Cardiac muscle cell (in vitro differentiated cells and primary cell): ENCODE measurements at regions not wholly inside any gene's neighbourhood (a gene's known extent, or its start where the extent isn't known, plus 50 kb on each side); places are given as distances from the start of the nearest gene placed in this dataset.
A peak's percentile ranks its signal among the peaks of the same experiment; 100 is the strongest.

Source experiments
- DNase-seq, 2 donors: peaks; one replicate each; pipeline versions ENCODE4 v3.0.0 to v3.0.0-alpha.2; 2010 to 2017; ENCODE audit warnings: low read depth in 1 of 2, low spot score in 1 of 2
- H3K27ac ChIP-seq: fragments of 200-600 bp; sonication (generic); 2 replicates; pipeline ENCODE4 v1.5.1; 2016
- H3K27me3 ChIP-seq: fragments of 200-600 bp; sonication (generic); 2 replicates; pipeline ENCODE4 v1.6.0; 2016; ENCODE audit warnings: control low read depth
- H3K36me3 ChIP-seq: fragments of 200-600 bp; sonication (generic); 2 replicates; pipeline ENCODE4 v1.5.1; 2016; ENCODE audit warnings: control low read depth
- H3K4me1 ChIP-seq: fragments of 200-600 bp; sonication (generic); 2 replicates; pipeline ENCODE4 v1.8.1; 2017; ENCODE audit warnings: low read depth, mild to moderate bottlenecking, mixed run types
- H3K4me3 ChIP-seq: fragments of 200-600 bp; sonication (generic); 2 replicates; pipeline ENCODE4 v1.5.1; 2016; ENCODE audit warnings: mild to moderate bottlenecking
- H3K9me3 ChIP-seq: fragments of 200-600 bp; sonication (generic); 2 replicates; pipeline ENCODE4 v1.5.1; 2017; ENCODE audit warnings: low read depth, mild to moderate bottlenecking, control low read depth
- TF ChIP-seq, protein P1 (sequence below): IDR thresholded peaks from 2 replicates; pipeline ENCODE4 v1.5.1; 2012; ENCODE audit warnings: low read depth, mild to moderate bottlenecking, low read length

DNA sequence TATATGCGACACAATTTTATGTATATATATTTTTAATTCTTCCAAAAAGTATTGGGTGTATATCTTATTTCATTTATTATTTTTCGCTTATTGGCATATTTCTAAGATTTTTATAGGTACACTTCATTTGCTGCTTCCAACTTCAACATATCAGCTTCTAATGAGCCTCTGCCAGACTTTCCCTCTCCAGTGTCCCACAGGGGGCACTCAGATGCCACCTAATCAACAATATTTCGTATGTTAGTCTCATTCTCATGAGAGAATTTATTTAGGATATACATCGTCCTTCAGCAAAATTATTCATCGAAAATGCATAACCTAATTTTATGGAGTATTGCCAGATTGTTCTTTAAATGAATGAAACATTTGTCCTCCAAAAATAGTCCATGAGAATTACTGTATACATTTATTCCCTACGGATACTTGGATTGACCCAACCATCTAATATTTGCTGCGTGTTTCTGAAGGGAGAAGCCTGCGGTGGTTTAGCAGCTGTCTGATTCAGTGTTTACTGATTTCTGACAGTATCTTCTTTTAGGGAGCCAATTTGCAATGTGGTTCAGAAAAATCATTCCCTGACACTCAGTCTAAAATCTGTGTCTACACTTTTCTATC lies 100.6 kb upstream of the SELENOP start:
- Histone ChIP-seq H3K4me3 (no peak overlapping the region), H3K27me3 (peaks cover 14% of the 10 kb centered on the region), H3K4me1 (no peaks in the 10 kb centered on the region), H3K27ac (no peak overlapping the region), H3K9me3 (no peaks in the 10 kb centered on the region), H3K36me3 (no peaks in the 10 kb centered on the region)
- DNase-seq, result peak; percentile 10 to 74
- TF ChIP-seq, protein P1, sequence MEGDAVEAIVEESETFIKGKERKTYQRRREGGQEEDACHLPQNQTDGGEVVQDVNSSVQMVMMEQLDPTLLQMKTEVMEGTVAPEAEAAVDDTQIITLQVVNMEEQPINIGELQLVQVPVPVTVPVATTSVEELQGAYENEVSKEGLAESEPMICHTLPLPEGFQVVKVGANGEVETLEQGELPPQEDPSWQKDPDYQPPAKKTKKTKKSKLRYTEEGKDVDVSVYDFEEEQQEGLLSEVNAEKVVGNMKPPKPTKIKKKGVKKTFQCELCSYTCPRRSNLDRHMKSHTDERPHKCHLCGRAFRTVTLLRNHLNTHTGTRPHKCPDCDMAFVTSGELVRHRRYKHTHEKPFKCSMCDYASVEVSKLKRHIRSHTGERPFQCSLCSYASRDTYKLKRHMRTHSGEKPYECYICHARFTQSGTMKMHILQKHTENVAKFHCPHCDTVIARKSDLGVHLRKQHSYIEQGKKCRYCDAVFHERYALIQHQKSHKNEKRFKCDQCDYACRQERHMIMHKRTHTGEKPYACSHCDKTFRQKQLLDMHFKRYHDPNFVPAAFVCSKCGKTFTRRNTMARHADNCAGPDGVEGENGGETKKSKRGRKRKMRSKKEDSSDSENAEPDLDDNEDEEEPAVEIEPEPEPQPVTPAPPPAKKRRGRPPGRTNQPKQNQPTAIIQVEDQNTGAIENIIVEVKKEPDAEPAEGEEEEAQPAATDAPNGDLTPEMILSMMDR, result peak; percentile 56

DNA sequence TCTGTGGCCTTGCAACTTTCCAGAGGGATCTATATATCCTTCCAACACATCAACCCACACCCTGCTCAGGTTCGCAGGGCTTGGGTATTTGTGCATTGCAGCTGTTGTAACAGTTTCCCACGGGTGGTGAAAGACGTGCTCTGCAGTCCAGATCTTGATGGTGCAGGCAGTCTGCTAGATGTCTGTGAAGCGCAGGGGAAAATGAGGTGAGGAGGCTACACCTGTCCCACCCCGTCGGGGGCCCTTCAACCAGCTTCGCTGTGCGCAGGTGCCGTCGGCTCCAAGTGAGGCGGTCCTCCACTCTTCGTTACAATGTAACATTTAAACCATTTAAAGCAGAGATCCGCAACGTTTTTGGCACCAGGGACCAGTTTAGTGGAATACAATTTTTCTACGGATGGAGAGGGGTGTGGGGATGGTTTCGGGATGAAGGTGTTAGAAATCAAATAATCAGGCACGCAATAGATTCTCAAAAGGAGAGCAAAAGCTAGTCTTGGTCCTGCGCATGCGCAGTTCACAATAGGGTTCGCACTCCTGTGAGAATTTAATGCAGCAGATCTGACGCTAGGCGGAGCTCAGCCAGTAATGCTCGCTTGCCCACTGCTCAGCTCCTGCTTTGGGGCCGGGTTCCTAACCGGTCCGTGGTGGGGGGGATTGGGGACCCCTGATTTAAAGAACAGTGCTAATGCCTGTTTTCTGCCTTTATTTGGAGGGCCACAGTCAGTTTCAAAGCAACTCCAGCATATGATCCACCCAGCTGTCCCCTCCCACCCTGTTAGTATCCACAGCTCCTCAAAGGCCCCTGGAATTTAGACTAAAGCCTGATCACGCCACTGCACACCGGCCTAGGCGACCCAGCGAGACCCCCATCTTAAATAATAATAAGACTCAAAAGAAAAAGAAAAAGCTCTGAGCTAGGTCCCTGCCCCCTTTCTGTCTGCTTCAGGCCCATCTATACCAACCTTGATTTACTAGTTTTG lies 97.1 kb upstream of the SELENOP start:
- H3K36me3 ChIP-seq, result no peaks in the 10 kb centered on the region
- H3K27ac ChIP-seq, result no peak overlapping the region
- DNase-seq, result peak; percentile 90 to 94
- H3K4me1 ChIP-seq, result no peaks in the 10 kb centered on the region
- TF ChIP-seq, protein P1, result peak; percentile 86
- peak overlapping the region; percentile 34 for H3K4me3 ChIP-seq
- H3K27me3 ChIP-seq, result peaks cover 37% of the 10 kb centered on the region
- no peaks in the 10 kb centered on the region for H3K9me3 ChIP-seq

DNA sequence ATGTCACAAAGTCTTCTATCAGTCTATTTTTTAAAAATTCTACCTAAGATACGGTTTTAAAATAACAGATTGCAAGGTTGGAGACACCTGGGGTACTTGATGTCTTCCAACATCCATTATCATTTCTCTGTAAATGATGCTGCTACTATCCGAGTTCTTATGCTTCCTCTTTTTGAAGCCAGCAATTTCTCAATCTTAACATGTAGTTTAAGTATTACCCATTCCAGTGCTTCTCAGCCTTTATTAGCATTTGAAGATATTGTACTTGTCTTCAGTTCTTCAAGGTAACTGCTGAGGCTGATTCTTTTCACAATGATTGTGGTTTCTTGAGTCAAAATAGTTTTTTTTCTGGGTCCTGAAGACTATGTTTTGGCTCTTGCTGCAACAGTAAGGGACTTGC lies 96.4 kb upstream of the SELENOP start:
- Histone ChIP-seq H3K4me3 (no peak overlapping the region), H3K27ac (no peak overlapping the region), H3K9me3 (no peaks in the 10 kb centered on the region), H3K27me3 (peaks cover 37% of the 10 kb centered on the region), H3K4me1 (no peaks in the 10 kb centered on the region), H3K36me3 (no peaks in the 10 kb centered on the region)
- DNase-seq, result no peak
- TF ChIP-seq, protein P1, result no peak

DNA sequence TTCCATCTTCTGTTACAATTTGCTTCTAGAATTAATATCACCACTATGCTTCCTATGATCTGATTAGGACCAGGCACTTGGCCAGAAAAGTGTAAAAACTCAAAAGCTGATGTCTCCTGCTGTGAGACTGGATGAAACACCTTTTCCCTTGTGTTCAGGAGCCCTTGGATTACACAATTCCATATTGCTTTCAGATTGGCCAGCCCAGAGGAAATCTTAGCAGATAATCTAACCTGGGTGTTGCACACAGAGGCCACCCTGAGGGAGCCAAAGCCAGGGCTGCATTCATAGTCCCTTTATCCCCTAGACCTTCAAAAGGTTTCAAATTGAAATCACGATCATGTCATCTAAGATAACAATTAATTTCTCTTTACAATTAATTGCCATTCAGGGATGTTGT lies 94.1 kb upstream of the SELENOP start:
- Histone ChIP-seq H3K36me3 (no peaks in the 10 kb centered on the region), H3K9me3 (no peaks in the 10 kb centered on the region), H3K4me1 (no peaks in the 10 kb centered on the region), H3K27me3 (peaks cover 37% of the 10 kb centered on the region), H3K4me3 (no peak overlapping the region), H3K27ac (no peak overlapping the region)
- no peak for DNase-seq
- TF ChIP-seq, protein P1, result no peak

DNA sequence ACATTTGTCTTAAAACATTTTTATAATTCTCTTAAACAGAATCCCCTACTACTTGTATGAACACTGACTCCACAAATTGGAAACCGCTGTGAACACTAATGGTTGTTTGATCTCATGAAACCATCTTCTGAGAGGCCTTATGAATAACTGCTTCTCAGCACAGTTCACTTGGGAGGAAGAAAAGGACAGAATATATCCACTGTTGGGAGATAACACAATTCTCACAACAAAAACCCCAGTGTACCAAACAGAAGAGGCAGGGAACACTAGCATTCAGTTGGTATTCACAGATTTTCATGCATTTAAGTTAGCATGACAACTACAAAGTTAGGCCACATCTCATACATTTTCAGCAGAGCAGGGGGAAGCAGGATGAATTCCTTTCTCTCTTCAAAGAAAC lies 89.0 kb upstream of the SELENOP start:
- TF ChIP-seq, protein P1, result no peak
- Histone ChIP-seq H3K27me3 (peaks cover 7% of the 10 kb centered on the region), H3K4me1 (no peaks in the 10 kb centered on the region), H3K4me3 (no peak overlapping the region), H3K27ac (no peak overlapping the region), H3K36me3 (no peaks in the 10 kb centered on the region), H3K9me3 (no peaks in the 10 kb centered on the region)
- no peak for DNase-seq
